IPS DF 4.7 (cell line): ENCODE measurements at regions not wholly inside any gene's neighbourhood (a gene's known extent, or its start where the extent isn't known, plus 50 kb on each side); places are given as distances from the start of the nearest gene placed in this dataset.
"Not testable (repeated sequence)": the region's sequence is repeated elsewhere in the genome, so short reads cannot be mapped to it uniquely, and the experiment has no call there.

ENCODE experiments used
- DNase-seq: peaks from one replicate; pipeline ENCODE4 v3.0.0-alpha.2; 2013; ENCODE audit warnings: low spot score; ENCODE audit errors: extremely low read depth

DNA sequence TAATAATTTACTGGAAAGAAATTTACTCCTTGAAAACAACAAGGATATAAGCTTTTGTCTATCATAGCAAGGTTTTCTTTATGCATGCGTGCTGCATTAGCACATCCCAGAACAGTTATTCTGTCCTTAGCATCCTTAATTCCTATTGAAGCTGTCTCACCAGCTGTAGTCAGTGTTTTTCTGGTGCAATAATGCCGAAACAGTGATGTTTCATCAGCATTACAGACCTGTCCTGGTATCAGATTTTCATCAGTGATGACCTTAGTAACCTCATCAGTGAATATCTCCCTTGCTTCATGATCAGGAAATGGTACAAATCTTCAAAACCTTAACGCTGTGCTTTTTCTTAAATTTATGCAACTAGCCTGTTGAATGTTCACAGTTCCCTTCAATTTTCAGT lies 264.7 kb upstream of the STARD13 start:
- no peak for DNase-seq

DNA sequence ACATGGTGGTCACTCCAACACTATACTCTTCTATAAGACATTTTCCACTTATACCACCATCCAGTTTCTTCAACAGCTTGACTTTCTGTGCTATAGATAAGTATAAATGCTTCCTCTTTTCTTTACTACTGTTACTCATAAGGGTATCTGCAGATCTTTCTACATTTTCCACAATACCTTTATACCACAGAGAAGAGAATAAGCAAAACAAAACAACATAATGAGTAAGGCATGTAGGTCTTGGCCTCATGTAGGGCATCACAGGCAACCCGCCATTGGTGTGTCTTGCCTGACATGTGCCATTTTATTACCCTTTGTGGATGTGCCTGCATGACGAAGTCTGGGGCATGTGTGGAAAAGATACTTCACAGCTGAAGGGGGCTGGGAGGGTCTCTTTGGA lies 265.3 kb upstream of the STARD13 start:
- no peak for DNase-seq

DNA sequence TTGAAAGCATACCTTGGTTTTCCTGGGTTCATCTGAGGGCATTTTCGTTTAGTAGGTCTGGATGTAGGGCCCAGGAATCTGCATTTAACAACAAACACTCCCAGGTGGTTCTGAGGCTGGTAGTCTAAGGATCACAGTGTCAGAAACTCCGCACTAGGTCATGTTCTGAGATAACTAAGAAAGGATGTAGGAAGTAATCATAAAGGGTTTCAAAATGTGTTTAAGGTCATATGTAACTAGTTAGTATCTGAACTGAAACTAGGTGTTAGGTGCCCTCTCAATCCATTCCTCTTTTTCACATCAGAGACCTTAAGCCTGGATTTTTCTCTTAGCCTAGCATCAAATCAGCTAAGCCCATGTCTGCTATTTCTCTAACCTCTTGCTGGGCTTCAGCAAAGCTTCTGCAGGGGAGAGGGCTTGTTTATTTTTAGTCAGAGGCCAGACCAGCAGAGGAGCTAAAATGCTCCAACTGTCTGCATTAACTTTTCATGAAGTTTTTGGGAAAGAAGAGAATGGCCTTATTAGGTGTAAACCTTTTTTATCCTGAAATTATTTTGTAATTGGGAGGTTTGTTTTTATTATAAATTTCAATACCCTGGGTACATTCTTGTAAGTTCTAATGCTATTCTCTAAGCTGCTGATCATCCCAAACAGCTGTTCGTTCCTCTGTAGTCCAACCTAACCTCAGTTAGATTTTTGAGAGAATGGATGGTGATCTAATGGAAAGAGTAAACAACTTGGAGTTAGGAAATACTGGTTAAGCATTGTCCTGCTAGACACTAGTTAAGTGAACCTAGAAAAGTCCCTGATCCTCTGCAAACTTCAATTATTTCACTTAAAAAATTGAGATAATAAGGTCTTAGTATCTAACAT lies 262.8 kb upstream of the RFC3 start:
- no peak for DNase-seq

DNA sequence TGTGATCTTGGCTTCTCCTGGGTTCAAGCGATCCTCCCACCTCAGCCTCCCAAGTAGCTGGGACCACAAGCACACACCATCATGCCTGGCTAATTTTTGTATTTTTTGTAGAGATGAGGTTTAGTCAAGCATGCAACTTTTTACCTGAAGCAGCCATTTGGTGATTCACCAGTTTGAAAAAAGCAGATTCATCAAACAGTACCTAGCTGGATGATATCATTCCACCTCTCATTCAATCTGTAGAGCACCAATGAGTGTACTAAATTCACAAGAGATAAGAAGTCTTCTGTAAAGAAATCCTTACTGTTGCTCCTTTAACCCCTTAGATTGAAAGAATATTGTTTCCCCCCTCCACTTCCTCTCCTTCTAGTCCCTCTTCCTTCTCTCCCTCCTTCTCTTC lies 261.1 kb upstream of the RFC3 start:
- DNase-seq: no peak

DNA sequence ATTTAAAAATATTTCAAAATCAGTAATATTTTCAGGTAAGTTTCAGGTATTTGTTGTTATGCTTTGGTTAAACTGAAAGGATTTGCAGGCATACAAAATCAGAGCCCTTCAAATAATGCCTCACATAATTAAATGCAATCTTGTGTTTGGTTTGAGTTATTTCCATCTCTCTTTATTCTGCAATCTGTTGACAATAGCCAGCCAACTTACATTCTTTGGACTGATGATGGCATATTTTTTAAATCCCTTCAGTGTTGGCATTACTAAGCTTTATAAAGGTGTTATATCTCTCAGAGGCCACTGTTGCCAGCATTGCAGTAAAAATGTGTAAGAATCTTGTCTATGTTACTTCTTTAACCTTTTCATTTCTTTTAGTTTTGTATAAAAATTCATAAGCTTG lies 257.2 kb upstream of the RFC3 start:
- no peak for DNase-seq

GRCh38 chr13:33561627-33562026 lies 256.3 kb upstream of the RFC3 start:
- DNase-seq: no peak

DNA sequence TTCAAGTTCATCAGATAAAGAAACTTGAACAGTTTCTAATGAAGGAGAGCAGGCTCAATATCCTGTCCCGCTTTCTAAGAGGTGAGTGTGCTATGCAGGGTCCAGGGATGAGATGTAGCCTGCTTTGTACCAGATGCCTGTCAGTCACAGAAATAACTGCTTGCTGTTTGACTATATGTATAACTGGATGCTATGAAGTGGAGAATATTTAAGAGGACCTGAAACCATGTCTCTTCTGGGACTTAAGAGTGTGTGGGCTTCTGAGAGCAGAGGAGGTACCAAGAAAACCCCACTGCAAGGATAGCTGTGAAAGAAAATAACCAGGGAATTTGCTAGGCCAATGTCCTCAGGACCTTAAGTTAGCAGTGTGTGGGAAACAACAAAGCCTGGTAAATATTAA lies 246.3 kb upstream of the RFC3 start:
- no peak for DNase-seq

DNA sequence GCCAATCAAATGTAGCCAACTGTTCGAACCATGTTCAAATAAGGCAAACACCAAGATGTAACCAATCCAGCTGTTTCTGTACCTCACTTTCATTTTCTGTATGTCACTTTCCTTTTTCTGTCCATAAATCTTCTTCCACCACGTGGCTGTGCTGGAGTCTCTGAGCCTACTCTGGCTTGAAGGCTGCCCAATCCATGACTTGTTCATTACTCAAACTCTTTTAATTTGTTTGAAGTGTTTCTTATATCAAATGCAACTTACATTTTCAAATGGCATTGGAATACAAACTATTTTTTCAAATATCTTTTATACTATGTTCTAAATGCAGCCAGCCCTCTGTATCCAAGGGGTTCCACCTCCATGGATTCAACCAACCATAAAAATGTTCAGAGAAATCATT lies 245.6 kb upstream of the RFC3 start:
- not testable (repeated sequence) for DNase-seq

DNA sequence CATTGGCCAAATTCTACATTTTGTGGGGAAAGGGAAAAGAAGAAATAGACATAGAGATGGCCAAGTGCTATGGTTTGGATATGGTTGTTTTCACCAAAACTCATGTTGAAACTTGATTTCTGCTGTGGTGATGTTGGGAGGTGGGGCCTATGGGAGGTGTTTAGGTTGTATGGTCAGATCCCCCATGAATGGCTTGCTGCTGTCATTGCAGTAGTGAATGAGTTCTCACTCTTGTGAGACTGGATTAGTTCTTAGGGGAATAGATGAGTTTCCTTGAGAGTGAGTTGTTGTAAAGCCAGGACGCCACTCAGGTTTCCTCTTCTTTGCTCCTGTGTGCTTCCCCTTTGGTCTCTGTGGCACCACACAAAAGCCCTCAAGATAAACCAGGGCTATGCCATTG lies 242.6 kb upstream of the RFC3 start:
- no peak for DNase-seq

- DNase-seq: no peak
Observed at GRCh38 chr13:33577007-33577406, 240.9 kb upstream of the RFC3 start.

DNA sequence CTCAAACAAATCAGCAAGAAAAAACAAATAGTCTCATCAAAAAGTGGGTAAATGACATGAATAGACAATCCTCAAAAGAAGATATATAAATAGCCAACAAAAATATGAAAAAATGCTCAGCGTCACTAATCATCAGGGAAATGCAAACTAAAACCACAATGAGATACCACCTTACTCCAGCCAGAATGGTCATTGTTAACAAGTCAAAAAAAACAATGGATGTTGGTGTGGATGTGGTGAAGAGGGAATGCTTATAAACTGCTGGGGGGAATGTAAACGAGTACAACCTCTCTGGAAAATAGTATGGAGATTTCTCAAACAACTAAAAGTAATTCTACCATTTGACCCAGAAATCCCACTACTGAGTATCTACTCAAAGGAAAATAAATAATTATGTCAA lies 239.2 kb upstream of the RFC3 start:
- no peak for DNase-seq

GRCh38 chr13:33582121-33582520 lies 235.8 kb upstream of the RFC3 start:
- DNase-seq: no peak

- DNase-seq: no peak
Observed at GRCh38 chr13:33583398-33583797, 234.6 kb upstream of the RFC3 start.

GRCh38 chr13:33590936-33591335 lies 227.0 kb upstream of the RFC3 start:
- no peak for DNase-seq

- no peak for DNase-seq
Observed at GRCh38 chr13:33606692-33607091, 211.3 kb upstream of the RFC3 start.

- no peak for DNase-seq
Observed at GRCh38 chr13:33610438-33611120, 207.4 kb upstream of the RFC3 start.

DNA sequence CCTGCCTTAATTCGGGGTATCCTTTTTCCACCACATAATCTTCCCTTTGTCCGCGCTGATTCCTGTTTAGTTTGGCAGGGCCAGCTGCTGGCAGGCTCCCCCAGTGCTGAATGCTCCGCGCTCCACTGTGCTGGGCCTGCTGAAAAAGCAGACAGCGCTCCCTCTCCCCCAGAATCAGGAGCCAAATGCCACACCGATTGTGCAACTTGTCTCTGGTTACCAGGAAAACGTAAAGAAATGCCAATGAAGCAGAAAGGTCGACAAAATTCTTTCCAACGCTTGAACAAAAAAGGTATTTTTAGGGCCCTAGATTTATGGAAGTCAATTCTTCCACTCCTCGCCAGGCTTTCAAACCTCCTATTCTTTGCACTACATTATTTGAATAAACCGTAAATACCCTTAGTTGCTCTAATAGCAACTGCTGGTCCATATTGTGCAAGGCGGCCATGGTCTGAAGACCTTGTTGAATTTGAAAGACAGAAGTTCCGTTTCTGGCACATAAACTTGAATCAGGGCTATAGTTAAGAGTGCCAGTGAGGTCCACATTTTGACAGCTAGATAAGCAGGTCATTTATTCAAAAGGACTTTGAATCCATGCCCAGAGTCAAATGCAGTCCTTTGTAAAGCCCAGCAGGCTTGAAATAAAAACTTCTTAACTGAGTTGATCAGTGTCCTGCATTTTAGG lies 206.7 kb upstream of the RFC3 start:
- DNase-seq: no peak

DNA sequence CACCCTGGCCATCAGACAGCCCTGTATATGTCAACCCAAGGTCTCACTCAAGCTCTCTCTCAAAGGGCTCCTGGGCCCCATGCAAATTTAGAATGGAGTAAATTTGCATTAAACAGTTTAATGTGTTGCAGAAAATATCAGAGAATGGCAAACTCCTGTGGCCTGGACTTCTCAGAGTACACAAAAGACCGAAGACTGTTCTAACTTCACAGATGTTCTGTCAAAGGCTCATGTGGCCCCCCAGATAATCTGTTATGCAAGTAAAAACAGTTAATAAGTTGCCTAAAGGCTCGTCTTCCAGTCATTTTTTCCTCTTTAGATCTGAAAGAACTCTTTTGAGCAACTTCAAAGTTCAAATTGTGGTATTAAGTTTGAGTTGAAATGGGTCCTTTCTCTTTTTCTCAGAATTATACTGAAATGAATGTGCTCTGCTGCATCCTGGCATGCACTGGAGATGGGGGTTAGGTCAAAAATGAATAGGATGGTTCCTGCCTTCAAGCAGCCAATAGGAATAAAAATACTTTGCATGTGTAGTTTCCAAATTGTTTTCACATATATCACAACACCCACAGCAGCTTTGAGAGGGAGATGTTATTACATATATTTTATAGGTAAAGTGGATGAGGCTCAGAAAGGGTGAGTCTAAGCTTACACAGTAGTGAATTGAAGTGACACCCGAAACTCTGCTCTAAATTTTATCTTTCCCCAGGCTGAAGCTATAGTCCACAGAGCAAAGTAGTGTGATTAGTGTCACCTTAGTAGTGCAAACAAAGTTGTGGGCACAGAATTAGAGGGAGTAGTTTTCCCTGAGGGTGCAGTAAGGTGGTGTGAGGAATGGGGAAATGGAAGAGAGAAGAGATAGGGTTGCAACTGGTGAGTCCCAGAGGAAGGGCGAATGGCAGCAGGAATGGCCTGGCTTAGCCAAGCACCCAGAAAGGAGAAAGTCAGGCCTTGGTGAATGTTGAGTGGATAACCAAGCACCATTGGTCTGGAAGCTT lies 205.0 kb upstream of the RFC3 start:
- DNase-seq: no peak

- no peak for DNase-seq
Observed at GRCh38 chr13:33615436-33615835, 202.5 kb upstream of the RFC3 start.

GRCh38 chr13:33616130-33616529 lies 201.8 kb upstream of the RFC3 start:
- DNase-seq: no peak

DNA sequence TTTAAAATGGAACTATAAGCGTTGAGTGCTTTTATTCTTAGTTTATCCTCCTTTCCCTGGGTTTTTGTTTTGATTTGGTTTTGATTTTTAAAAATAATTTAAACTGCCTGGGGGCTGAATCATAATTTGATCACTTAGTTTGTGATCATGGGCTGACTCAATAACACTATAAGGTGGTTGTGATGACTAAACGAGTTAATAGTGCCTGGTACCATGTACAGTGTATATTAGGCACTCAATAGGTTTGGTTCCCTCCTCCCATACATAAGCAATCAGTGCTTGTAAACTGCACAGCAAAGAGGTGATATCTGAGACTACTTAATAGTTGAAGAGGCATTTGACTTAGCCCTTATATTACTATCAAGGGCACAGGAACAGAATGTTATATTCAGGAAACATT lies 200.9 kb upstream of the RFC3 start:
- DNase-seq: no peak
